ENCODE measurements at regions not wholly inside any gene's neighbourhood (a gene's known extent, or its start where the extent isn't known, plus 50 kb on each side); places are given as distances from the start of the nearest gene placed in this dataset.
A peak's percentile ranks its signal among the peaks of the same experiment; 100 is the strongest.

DNA sequence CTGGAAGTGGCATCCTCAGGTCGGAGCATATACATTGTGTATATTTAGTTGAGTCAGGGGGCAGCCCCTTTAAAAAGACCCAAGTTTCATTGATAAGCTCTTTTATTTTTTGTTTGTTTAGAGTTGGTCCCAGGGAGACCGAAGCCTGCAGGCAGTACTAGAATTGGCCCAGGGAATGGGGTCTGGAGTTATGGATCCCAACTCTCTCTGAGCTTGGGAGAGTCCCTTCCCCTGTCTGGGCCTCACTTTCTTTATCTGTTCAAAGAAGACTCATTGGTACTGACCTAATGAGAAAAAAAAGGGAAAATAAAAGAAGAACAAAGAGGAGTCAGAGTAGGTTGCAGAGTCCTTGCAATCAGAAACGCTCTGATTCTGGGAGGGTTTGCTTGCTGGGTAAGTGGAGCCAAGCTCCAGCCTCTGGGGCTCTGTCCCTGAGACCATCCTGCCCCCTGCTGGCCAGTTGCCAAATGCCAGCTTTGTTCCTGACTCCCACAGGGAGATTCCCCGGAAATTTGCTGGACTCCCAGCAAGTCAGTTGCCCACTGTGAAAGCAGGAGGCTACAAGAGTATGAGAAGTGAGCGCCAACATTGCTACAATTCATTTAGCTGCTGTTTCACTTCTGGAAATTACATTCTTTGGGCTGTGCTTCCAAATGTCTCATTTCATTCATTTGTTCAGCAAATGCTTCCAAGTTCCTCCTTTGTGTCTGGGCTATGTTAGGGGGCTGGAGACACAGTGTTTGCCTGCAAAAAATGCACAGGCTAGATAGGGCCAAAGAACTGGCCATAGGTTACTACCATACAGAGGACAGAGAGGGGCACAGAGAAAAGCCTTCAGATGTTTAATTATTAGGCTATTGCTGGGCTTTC lies 156.2 kb downstream of the MELK start:
- peak; percentile 68 to 80 for DNase-seq (ENCODE audit: low read depth in 2 of 2)

DNA sequence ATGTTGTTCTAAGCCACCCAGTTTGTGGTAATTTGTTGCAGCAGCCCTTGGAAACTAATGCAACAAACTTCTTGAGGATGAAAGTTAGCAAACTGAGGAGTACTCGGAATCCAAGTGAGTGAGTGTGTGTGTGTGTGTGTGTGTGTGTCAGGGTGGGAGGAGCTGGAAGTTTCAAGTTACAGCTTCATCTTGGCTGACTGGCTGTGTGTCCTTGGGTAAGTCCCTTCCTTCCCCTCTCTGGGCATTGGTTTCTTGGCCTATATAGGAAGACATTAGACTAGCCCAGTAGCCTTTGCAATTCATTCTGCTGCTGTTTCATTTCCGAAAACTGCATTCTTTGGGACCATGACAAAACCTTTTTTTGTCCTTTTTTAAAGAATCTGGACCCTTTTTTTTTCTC lies 157.2 kb downstream of the MELK start:
- no peak for DNase-seq (ENCODE audit: low read depth in 2 of 2)

DNA sequence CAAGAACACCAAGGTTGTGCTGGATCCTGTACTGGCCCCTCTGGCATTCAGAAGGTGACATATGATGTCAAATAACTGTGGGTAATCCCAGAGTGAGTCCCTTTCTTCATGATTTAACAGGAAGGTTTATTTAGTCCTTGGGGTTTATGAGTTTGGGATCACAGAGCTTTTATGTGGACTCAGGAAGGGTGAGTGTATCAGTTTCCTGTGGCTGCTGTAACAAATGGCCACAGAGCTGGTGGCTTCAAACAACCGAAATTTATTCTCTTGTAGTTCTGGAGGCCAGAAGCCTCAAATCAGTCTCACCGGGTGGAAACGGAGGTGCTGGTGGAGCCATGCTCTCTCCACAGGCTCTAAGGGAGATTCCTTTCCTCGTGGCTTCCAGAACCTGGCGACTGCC lies 157.7 kb downstream of the MELK start:
- no peak for DNase-seq (ENCODE audit: low read depth in 2 of 2)

DNA sequence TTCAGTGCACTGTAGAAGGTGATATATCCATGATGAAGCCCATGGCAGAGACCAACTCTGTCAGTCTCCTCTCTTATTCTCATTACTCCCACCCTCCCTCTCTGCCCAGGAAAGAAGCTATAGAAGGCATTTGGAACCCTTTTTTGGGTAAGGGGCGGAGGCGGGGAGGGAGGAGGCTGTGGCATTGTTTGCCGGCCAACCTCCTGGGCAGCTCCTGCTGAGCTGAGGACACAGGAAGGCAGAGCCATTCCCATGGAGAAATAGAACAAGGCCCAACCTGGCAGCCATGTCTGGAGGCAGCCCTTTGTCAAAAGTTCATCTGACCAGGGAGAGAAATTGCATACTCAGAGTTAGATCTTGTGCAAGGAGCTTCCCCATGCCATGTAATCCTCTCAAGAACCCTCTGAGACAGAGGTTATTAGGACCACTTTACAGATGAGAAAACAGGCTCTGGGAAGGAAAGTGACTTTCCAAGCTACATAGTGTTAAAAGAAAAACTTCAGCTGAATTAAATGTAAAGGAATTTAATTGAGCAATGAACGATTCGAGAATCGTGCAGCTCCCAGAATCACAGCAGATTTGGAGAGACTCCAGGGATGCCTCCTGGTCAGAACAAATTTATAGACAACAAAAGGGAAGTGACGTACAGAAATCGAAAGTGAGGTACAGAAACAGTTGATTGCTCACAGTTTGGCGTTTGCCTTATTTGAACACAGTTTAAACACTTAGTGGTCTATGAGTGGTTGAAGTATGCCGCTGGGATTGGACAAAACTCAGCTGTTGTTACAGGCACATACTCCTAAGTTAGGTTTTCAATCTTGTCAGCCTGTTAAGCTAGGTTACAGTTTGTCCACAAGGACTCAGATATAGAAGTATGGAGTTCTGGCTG lies 158.6 kb downstream of the MELK start:
- DNase-seq (ENCODE audit: low read depth in 2 of 2): no peak

DNA sequence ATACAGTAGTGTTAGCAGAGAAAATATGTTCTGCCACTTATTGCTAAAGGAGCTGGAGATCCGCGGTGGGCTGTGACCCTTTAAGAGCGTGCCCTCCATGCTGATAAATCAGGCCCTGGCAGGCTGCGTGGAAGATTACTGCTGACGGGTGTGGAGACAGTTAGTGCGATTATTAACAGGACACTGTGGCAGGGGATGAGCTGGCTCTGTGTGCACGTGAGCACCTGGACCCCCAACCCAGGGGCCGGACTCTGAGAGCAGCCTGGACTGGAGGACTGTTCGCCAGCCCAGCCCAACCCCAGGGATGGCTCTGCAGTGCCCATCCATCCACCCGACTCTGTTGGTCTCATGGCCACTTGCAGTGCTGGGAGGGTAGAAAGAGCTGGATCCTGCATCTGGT lies 162.0 kb downstream of the MELK start:
- DNase-seq (ENCODE audit: low read depth in 2 of 2): no peak

DNA sequence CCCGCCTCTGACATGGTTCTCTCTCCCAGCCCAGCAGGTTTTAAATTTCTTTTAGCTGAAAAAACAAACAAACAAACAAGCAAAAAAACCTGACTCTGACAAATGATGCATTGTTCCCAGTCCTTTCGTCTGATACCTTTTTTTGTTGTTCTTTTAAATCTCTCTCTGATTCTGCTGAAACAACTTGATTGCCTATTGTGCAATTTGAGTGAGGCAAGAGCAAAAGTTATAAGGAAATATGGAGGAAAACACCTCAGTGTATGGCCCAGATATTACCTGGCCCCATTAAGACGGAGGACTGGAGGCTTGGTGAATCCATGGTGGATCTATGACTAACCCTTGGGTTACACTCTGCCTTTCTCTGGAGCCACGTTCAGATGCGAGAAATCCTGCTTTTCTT lies 164.0 kb downstream of the MELK start:
- DNase-seq (ENCODE audit: low read depth in 2 of 2): no peak

DNA sequence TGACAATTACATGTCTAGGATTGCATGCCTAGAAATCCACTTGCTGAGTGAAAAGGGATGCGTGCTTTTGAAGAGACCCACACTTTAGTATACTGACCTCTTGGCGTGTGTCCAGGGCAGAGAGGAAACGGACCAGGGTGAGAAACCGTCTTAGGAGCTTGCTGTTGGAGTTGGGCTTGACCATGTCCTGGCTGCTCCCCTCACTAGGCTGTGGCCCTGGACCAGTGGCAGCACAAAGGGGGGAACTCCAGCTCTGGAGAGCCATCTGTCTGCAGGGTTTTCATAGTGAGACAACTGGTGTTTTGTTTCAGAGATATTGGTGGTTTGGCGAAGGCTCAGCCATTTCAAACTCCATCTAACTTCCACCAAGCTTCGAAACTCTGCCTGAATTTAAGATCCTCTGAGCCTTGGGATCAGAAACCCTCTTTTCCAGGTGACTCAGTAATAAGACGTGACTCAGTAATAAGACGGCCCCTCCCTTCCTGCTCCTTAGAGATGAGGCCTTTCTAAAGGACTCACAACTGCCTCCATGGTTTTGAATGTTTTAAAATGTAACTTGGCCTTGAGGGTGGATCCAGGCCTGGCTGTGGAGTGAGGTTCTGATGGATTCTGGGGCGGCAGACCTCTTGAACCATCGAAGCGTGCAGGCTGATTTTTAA lies 165.8 kb downstream of the MELK start:
- DNase-seq (ENCODE audit: low read depth in 2 of 2): no peak

DNA sequence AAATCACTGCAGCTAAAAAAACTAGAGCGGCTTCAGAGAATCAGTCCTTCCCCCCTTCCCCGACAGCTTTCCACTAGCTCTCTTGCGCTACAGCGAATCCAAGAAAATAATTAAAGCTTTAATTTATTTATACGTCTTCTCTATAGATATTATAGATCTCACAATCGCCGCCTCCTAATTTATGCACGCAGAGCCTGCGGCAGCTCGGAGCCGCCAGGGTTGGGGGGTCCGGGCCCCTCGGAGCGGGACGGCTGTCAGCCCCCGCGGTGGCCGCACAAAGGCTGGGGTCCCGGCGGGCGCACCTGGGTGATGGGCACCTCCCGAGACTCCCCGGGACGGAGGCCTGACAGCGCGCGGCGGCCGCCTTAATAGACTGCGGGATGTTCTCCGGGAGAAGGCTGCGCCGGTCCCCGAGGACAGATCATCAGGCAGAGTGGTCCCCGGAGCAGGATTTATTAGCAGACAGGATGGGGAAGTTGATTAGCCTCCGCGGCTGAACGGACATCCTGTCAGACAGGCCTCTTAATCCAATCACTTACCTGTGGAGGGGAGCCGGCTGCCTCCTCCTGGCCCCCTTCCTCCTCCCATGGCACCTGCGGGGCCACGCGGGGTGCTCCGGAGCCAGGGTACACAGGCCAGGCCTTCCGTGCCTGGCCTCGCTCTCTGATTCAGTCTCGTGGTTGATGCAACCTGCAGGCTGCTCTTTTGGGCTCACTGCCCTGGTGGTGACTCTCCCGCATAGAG lies 166.8 kb downstream of the MELK start:
- DNase-seq (ENCODE audit: low read depth in 2 of 2): no peak

DNA sequence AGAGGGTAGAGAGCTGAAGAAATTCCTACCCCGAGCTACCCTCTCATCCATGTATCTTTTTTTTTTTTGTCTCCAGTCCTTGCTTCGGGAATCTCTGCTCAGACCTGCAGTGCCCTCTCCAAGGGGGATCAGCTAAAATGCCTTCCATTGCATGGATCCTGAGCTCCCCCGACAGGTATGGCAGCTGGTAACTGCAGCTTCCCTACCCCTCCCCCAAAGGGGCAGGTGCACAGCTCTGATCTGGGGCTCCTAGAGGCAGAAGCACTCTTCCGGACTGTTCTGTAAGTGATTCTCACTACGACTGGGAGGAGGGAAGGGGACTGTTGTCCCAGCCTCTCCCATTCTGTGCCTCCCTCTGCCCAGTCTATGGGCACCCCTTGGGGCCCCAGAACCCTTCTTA lies 169.6 kb downstream of the MELK start:
- no peak for DNase-seq (ENCODE audit: low read depth in 2 of 2)

DNA sequence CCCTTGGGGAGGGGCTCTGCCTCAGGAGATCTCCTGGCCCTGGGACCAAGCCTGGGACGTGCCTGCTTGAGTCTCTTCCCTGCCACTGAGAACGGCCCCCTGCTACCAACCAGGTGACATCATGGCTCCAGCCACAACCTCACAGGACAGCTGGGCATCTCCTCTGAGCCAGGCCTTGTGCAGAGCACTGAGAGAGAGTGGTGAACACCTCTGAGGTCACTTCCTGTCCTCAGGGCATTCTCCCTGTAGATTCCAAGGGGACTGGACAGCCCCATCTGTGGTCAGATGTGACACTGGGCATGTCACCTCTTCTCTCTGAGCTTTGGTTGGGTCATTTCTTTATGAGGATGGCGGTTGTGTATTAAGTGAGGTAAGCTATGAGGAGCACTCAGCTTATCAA lies 172.0 kb downstream of the MELK start:
- DNase-seq (ENCODE audit: low read depth in 2 of 2): no peak

DNA sequence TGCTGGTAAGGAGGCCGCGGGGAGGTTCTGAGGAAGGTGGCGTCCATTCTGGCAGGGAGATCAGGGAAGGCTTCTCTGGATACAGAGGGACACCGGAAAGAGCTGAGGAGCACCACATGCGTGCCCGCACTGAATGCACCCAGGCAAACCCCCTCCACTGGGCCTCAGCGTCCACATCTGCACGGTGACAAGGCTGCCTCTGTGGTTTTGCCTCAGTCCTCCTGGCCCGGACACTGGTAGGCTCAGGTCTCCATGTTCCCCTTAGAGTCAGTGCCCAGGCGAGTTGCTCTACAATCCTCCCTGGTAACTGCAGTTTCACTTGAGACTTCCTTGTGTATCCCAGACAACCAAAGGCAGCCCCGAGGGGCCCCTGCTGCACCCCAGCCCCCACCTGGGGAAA lies 173.3 kb downstream of the MELK start:
- DNase-seq (ENCODE audit: low read depth in 2 of 2): no peak

DNA sequence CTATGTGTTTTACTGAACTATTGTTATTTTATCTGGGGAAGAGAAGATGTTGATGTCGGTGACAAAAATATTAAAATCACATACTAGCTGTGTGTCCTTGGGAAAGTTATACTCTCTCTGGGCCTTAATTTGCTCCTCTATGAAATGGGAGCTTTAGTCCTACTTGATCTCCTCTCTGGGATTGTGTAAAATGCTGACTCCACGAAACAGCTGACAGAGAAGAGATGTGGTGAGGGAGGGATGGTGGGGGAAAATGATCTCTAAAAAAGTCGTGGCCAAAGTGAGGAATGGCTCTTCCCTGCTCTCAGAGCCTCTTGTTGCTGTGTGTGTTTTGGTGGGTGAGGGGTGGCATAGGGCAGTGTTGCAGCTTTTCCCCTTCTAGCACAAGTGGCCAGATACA lies 173.7 kb downstream of the MELK start:
- DNase-seq (ENCODE audit: low read depth in 2 of 2): no peak

DNA sequence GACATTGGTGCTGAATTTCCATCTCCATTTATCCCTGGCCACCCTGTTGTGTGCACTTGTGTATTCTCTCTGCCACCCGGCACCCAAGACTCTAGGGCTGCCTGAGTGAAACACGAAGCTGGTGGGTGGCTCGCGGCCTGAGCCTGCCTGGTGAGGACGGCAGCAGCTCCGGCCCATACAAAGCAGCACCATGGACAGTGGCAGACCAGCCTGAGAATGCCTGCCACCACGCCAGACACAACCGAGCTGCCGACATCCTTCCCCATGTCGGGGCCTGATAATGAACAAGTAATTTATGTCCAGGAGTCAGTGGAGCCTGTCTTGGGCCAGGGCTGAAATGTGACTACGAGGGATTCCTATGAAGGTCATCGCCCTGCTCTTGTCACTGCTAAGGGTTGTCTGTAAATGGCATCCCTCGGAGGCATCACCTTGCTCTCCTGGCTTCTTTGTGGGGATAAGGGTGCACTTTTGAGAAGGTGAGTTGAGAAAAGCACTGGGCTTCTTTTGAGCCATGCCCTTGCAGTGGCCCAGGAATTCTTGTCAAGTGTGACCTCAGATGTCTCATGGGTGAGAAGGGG lies 175.7 kb downstream of the MELK start:
- DNase-seq (ENCODE audit: low read depth in 2 of 2): peak; percentile 12 to 57

DNA sequence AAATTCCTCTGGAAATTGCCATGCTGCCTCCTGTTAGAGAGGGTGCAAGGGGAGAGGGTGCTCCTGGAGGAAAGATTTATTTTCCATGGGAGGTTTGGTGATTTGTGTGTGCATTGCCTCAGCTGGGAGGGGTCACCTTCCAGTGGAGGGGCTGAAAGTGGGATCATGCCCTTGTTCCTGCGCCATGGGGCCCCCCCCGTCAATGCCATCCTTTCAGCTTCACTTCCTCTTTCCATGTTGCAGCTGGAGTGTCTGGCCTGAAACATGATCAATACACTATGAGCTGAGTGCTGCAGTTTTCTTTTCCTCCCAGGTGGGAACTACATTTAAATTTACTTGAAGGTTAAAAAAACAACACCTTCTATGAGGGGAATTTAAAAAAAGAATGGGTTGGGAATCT lies 176.8 kb downstream of the MELK start:
- DNase-seq (ENCODE audit: low read depth in 2 of 2): no peak

DNA sequence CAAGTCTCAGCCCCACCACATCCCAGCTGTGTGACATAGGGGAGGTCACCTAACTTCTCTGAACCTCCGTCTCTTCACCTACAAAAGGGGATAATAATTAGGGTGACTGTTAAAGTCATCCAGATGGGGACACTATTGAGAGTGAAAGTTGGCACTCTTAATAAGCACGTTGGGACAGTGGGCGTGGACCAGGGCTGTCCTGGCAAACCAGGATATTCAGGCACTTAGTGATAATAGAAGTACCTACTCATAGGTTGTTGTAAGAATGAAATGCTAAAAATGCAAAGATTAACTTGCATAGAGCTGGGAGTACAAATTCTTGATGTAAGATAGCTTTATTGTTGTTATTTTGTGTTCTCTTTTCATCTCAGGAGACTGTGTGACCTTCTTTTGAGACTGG lies 177.9 kb downstream of the MELK start:
- DNase-seq (ENCODE audit: low read depth in 2 of 2): no peak

DNA sequence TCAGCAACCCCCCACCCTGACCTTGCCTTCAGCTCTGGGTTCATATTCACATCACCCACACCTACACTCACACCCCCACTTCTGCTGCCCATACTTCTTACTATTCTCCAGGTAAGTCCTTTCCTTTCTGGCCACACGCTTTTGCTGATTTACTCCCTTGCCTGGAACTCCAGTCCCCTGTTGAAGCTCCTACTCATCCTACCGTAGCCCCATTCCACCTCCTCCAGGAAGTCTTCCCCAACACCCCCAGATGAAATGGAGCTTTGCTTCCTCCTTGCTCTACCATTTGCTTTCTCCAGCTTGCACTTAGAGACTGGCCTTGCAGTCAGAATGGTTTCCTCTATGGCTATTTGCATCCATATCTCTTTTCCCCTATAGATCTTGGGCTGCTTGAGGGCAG lies 182.3 kb downstream of the MELK start:
- no peak for DNase-seq (ENCODE audit: low read depth in 2 of 2)

DNA sequence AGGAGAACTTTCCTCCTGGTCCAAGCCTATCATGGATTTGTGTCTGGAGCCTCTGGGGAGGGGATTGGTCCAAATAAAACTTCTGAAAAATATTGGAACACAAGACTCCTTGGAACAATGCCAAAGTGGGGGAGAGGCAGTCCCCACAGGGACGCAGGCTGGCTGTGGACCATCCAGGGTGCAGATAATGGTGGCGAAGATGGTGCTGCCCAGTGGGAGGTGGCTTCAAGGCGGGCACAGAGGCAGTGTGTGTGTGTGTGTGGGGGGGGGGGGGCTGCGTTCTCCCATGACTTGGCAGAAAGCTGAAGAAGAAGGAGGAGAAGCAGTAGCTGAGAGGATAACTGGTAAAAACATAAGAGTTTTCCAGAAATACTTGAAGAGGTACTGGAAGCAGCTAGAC lies 186.4 kb downstream of the MELK start:
- DNase-seq (ENCODE audit: low read depth in 2 of 2): no peak

DNA sequence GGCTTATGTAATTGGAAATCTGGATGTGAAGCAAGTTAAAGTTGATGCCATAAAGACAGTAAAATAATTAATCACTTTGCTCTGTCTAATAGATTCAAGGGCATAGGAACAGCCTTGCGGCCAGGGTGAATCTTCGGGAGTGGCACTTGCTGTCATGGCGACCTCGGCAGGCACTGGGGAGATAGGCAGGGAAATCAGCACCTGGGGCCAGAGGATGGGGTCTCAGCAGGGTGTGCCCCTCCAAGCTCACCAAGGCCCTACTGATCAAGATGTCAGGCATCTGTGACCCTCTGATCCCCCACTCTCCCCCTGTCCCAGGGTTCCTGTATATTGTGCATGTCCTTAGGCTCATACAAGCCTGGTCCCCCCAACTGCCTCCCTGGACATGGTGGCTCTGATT lies 187.3 kb downstream of the MELK start:
- DNase-seq (ENCODE audit: low read depth in 2 of 2): no peak

DNA sequence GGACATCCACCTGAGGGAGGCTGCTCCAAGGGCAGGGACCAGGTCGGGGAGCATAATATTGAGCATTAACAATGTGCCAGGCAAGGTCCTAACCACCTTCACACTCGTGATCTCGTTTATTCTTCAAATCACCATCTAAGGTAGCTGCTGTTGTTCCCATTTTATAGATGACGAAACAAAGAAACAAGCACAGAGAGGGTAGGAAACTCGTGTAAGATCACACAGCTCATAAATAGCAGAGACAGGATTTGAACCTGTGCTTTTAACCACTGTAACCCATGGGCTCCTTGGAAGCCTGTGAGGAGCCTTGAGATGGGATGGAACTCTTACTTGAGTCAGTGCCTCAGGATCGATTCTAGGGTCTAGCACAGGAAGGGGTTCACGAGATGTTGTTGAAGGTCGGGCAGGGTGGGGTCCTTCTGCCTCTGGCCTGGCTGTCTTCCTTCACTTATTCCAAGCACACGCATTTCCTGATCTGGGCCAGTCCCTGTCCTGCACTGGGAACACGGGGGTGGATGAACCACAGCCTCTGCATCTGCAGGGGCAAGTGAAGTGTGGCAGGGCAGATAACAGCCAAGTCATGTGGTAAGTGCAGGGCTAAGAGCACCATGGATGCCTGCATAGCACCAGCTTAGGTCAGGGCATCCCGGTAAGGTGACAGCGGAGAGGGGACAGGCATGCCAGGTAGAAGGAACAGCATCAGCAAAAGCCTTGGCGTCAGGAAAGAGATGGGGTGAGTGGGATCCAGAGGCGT lies 188.1 kb downstream of the MELK start:
- no peak for DNase-seq (ENCODE audit: low read depth in 2 of 2)

DNA sequence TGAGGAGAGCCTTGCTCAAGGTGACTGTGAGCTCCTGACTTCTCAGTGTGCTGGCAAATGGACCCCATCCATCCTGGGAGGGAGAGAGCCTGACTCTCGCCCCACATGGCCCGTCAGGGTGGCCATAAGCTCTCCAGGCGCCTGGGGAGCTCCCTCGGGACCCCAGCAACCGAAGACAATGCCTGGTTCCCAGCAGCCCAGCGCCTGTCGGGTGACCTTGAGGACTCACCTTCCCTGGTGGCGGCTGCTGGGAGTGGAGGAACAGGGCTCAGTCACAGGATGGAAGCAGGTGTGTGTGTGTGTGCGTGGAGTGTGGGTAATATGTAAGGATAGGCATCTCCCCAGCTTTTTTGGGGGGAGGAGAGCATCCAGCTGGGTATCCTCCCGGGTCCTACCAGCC lies 190.3 kb downstream of the MELK start:
- no peak for DNase-seq (ENCODE audit: low read depth in 2 of 2)

DNA sequence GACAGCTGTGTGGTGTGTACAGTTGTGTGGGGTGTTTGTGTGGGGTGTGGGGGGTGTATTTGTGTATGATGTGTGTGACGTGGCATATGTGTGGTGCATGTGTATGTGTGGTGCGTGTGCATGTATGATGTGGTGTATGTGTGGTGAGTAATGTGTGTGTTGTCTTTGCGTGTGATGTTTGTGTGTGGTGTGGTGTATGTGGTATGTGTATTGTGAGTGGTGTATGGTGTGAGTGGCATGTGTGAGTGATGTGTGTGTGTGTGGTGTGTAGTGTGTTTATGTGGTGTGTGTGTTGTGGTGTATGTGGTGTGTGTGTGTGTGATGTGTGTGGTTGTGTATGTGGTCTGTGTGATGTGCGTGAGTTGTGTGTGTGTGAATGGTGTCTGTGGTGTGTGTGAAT lies 191.1 kb downstream of the MELK start:
- DNase-seq (ENCODE audit: low read depth in 2 of 2): no peak
